Rectal smooth muscle tissue (tissue), 1 donor: ENCODE measurements at regions not wholly inside any gene's neighbourhood (a gene's known extent, or its start where the extent isn't known, plus 50 kb on each side); places are given as distances from the start of the nearest gene placed in this dataset.
"Not testable (repeated sequence)": the region's sequence is repeated elsewhere in the genome, so short reads cannot be mapped to it uniquely, and the experiment has no call there.

ENCODE experiments used
- H3K27ac ChIP-seq: one replicate; pipeline ENCODE4 v1.7.0; 2013; ENCODE audit warnings: low read depth, low read length, inconsistent platforms
- H3K27me3 ChIP-seq: one replicate; pipeline ENCODE4 v1.7.0; 2013; ENCODE audit warnings: low read length; ENCODE audit not compliant: control insufficient read depth, insufficient read depth
- H3K36me3 ChIP-seq: one replicate; pipeline ENCODE4 v1.7.0; 2013; ENCODE audit warnings: low read length; ENCODE audit not compliant: control insufficient read depth, insufficient read depth
- H3K4me1 ChIP-seq: one replicate; pipeline ENCODE4 v1.7.0; 2013; ENCODE audit warnings: low read length; ENCODE audit not compliant: control insufficient read depth, insufficient read depth
- H3K4me3 ChIP-seq: one replicate; pipeline ENCODE4 v1.7.0; 2013; ENCODE audit warnings: low read length
- H3K9ac ChIP-seq: one replicate; pipeline ENCODE4 v1.7.0; 2013; ENCODE audit warnings: low read length

DNA sequence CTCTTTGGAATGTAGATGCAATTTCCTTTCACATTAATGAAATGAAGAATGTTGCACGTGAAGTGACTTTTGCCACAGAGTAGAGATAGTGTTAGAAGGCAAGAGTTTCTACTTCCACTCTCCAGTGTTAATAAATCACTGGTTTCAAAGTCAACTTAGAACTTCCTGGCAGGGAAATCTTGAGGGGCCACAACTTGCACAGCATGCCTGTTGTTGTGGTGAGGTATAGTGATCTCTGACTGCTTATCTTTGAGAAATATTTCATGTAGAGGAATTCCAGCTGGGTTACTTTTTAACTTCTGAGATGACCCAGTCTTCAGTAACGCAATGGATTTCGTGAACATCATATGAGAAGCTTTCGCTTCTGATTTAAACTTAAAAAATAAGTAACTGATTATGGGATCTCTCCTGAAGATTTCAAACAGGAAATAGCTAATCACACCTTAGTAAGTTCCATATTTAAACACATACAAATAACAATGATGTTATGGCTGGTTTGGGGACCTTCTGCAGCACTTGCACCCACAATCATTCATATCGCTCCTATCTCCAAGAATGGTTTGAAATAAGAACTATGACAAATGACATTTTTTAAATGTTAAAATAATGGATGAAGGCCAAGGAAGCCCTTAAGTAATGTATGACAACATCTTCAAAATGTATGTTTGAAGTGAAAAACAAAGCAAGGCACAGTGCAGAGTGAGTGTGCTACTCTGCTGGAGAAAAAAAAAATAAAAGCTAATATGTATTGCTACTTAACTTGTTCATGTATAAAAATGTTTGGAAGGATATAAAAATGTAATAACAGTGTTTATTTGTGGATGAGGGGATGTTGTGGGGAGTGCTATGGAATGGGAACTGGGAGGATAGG, 726.5 kb upstream of the NECTIN3 start:
- Histone ChIP-seq H3K9ac (no peak overlapping the region), H3K36me3 (no peaks in the 10 kb centered on the region), H3K4me1 (no peaks in the 10 kb centered on the region), H3K27me3 (no peaks in the 10 kb centered on the region), H3K4me3 (no peak overlapping the region), H3K27ac (no peak overlapping the region)

DNA sequence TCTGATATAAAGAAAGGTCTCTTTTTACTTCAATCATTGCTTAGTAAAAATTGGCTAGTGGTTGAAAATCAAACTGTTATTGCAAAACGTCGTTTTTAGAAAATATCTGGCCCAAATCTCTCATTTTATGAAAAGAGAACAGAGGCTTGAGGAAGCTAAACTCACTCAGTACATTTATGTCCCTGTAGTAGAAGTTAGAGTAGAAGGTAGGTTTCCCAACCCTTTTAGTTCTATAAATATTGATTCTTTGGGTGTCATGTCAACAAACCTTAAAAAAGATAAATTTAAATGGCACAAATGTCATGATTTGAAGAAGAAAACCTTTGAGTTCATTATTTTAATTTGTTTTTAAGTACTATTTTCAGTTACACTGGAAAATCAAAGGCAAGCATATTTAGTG, 722.3 kb upstream of the NECTIN3 start:
- no peaks in the 10 kb centered on the region for H3K36me3 ChIP-seq
- no peaks in the 10 kb centered on the region for H3K4me1 ChIP-seq
- H3K27me3 ChIP-seq = no peaks in the 10 kb centered on the region
- H3K27ac ChIP-seq = no peak overlapping the region
- no peak overlapping the region for H3K9ac ChIP-seq
- H3K4me3 ChIP-seq = no peak overlapping the region

DNA sequence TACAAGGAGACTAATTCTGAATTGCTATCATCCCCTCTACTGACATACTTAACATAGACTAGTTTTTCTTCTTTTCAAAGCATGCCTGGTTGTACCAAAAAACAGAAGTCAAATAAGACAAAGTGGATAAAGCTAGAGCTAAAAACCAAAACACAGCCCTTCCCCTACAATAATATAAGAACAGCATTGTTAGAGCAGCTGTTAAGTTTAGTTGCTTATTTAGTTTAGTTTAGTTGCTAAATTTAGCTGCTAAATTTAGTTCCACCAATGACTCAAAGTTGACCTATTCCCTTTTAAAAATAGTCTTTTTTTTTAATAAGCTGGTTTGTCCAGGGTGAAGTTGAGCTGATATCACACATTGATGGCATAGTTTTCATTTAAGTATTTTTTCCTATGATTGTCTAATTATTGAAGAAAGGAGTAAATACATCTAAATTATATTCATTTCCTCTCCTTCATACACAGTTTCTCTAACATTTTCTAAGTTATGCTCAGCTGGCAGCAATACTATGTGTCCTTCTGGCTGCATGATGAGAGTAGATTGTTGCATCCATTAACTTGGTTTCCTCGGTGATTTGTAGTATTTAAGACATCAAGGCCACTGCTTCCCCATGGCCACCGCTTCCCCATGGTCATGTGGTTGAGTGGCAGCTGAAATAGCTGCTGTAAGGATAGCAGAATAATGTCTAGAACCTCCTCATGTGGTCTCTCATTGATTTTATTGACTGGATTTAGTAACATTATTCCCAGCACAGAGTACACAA, 718.6 kb upstream of the NECTIN3 start:
- H3K27ac ChIP-seq = no peak overlapping the region
- no peaks in the 10 kb centered on the region for H3K27me3 ChIP-seq
- no peaks in the 10 kb centered on the region for H3K36me3 ChIP-seq

DNA sequence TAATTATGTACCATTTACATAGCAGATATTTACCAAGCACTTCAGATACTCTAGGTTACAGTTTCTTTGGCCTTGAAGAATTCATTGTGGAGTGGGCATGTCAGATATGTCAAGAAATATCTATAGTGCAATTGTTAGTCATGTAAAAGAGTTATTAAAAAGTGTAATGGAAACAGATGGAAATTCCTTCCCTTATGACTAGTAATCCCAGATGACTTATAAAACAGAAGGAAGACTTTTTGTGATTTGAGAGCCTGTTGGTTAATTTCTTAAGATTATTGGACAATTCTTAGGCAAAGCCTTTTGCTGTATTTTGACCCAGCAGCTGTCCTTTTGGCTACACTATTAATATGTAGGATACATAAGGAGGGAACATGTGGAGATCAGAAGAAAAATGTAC, 708.9 kb upstream of the NECTIN3 start:
- no peaks in the 10 kb centered on the region for H3K27me3 ChIP-seq
- no peak overlapping the region for H3K4me3 ChIP-seq
- no peaks in the 10 kb centered on the region for H3K36me3 ChIP-seq
- no peak overlapping the region for H3K9ac ChIP-seq
- H3K27ac ChIP-seq = no peak overlapping the region
- H3K4me1 ChIP-seq = no peaks in the 10 kb centered on the region

More for the DNA sequence above, 718.6 kb upstream of the NECTIN3 start:
- H3K9ac ChIP-seq = no peak overlapping the region
- H3K4me1 ChIP-seq = no peaks in the 10 kb centered on the region
- no peak overlapping the region for H3K4me3 ChIP-seq

DNA sequence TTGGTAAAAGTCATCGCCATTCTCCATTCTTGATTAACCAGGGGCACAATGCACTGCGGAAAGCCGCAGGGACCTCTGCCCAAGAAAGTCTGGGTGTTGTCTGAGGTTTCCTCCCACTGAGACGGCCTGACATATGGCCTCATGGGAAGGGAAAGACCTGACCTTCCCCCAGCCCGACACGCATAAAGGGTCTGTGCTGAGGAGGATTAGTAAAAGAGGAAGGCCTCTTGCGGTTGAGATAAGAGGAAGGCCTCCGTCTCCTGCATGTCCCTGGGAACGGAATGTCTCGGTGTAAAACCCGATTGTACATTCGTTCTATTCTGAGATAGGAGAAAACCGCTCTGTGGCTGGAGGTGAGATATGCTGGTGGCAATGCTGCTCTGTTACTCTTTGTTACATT, 704.3 kb upstream of the NECTIN3 start:
- not testable (repeated sequence) for H3K27me3 ChIP-seq, H3K4me3 ChIP-seq, H3K4me1 ChIP-seq, H3K36me3 ChIP-seq, H3K9ac ChIP-seq, H3K27ac ChIP-seq

DNA sequence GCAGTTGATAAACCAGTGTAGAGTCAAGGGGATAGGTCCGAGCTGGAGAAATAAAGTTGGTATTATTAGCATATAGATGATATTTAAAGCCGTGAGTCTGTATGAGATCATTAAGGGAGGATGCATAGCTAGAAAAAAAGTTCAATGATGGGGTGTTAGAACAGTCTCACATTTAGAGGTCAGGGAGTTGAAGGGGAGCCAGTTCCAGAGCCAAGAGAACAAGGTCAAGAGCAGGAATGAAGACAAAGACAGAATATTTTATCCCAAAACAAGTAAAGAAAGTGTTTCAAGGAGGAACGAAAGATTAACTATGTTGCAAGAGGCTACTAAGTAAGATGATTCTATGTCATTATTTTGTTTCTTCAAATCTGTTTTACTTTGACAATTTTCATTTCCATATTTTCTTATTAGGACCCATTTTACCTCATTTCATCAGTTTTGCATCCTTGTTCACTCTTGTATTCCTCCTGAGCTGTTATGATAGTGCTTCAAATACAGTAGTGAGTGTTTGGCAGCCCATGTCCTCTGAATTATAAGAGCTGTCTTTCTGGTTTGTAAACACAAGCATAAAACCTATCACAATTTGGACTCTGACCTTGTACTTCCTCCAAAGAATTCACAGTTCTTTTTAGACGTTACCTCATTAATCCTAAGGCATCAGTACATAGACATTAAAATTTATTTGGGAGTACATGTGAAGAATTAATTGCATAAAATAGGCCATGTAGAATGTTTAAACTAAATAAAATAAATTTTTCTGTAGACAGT, 695.7 kb upstream of the NECTIN3 start:
- Histone ChIP-seq H3K9ac (no peak overlapping the region), H3K4me3 (no peak overlapping the region), H3K36me3 (no peaks in the 10 kb centered on the region), H3K27me3 (no peaks in the 10 kb centered on the region), H3K4me1 (no peaks in the 10 kb centered on the region), H3K27ac (no peak overlapping the region)

DNA sequence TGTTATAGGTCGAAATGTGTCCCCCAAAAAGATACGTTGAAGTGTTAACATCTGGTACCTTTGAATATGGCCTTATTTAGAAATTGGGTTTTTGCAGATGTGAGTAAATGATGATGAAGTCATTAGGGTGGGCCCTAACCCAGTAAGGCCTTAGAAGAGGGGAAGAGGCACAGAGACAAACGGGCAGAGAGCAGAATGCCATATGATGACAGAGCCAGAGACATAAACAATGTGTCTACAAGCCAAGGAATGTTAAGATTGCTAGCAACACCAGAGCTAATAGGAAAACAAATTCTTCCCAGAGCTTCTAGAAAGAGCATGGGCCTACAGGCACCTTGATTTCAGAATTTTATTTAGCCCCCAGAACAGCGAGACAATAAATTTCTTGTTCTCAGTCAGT, 693.1 kb upstream of the NECTIN3 start:
- Histone ChIP-seq H3K4me3 (no peak overlapping the region), H3K4me1 (no peaks in the 10 kb centered on the region), H3K36me3 (no peaks in the 10 kb centered on the region), H3K27me3 (no peaks in the 10 kb centered on the region), H3K9ac (no peak overlapping the region), H3K27ac (no peak overlapping the region)

DNA sequence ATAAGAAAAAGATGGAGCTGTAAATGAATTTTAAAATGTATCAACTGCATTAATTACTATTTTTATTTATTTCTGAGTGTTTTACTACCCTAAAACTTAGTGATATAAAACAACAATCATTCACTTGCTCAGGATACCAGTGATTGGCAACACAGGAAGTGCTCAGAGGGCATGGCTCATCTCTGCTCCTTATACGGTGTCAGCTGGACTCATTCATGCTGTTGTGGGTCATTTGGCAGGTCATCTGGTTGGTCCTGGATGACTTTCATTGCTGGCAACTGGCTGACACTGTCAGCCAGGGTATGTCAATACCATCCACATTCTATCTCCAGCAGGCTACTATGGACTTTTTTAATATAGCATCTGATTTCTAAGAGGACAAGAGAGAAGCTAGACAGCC, 689.6 kb upstream of the NECTIN3 start:
- no peaks in the 10 kb centered on the region for H3K36me3 ChIP-seq
- no peaks in the 10 kb centered on the region for H3K4me1 ChIP-seq
- H3K9ac ChIP-seq = no peak overlapping the region
- H3K27ac ChIP-seq = no peak overlapping the region
- no peaks in the 10 kb centered on the region for H3K27me3 ChIP-seq
- no peak overlapping the region for H3K4me3 ChIP-seq

DNA sequence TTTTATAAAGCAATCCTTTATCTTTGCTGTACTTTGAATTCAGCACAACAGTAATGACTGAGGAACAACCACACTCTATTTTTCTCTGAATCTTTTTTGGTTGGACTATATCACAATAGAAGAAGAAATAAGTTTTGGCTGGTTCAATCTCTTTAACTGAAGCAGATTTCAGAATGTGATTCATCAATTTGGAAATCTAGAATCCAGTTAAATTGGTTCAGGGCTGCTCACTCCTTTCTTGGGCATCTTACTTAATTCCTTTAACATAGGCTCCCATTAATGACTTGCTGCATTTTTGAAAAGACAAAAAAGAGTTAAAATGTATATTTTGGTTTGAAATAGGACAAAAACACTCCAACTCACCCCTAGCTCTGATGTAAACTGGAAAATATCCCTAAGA, 688.3 kb upstream of the NECTIN3 start:
- H3K4me1 ChIP-seq = no peaks in the 10 kb centered on the region
- H3K27me3 ChIP-seq = no peaks in the 10 kb centered on the region
- H3K27ac ChIP-seq = no peak overlapping the region
- no peak overlapping the region for H3K4me3 ChIP-seq
- H3K36me3 ChIP-seq = no peaks in the 10 kb centered on the region
- H3K9ac ChIP-seq = no peak overlapping the region

DNA sequence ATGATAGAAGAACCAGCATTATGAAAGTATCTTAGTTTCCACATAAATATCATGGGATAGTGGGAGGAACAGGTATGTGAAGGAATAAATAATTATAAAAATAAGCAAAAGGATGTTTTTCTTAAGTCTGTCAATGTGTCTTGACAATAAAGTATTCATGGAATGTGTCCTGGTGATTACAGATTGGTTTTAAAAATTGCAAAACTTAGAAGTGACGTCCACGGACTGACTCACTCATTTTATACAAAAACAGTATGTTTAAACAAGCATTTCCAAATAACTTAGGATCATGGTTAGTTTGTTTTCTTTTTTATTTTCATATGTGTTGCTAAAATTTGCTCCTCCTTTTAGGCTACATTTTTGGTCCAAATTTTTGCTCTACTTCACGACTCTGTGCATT, 687.0 kb upstream of the NECTIN3 start:
- Histone ChIP-seq H3K4me3 (no peak overlapping the region), H3K27me3 (no peaks in the 10 kb centered on the region), H3K36me3 (no peaks in the 10 kb centered on the region), H3K9ac (no peak overlapping the region), H3K27ac (no peak overlapping the region), H3K4me1 (no peaks in the 10 kb centered on the region)

DNA sequence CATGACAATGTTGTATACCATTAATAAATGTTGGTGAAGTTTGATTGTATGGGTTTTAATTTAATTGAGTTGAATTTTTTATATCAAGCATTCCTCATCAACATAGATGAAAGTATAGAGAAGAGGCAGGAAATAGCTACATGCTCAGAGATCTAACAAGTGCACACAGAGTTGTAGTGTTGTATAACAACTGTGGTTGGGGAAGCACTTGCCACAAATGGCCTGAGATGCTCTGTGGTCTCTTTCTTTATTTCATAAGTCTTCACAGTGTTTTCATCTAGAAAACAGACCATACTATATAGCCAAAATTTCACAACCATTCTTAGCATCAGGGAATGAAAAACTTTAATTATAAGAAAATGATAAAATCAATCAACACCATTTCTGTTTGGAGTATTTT, 682.6 kb upstream of the NECTIN3 start:
- no peaks in the 10 kb centered on the region for H3K27me3 ChIP-seq
- H3K9ac ChIP-seq = no peak overlapping the region
- no peaks in the 10 kb centered on the region for H3K36me3 ChIP-seq
- H3K27ac ChIP-seq = no peak overlapping the region
- no peak overlapping the region for H3K4me3 ChIP-seq
- no peaks in the 10 kb centered on the region for H3K4me1 ChIP-seq

DNA sequence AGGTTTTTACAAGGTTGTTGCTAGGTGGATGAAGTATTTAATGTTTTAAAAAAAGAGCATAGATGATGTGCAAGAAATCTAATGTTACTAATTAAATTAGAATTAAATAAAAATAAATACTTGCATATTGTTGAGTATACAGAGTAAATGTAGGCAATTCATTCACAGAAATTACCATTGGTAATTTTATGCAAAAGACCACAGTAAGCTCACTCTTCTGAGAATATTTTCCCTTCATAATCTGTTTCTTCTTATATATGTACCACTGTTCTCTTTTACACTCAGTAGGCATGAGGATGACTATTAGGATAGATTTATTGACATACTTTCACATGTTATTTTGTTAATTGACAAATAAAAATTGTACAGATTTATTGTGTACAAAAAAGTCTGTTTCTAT, 681.2 kb upstream of the NECTIN3 start:
- Histone ChIP-seq H3K4me3 (no peak overlapping the region), H3K4me1 (no peaks in the 10 kb centered on the region), H3K27me3 (no peaks in the 10 kb centered on the region), H3K27ac (no peak overlapping the region), H3K36me3 (no peaks in the 10 kb centered on the region), H3K9ac (no peak overlapping the region)
